ENCODE measurements at regions not wholly inside any gene's neighbourhood (a gene's known extent, or its start where the extent isn't known, plus 50 kb on each side); places are given as distances from the start of the nearest gene placed in this dataset.

DNA sequence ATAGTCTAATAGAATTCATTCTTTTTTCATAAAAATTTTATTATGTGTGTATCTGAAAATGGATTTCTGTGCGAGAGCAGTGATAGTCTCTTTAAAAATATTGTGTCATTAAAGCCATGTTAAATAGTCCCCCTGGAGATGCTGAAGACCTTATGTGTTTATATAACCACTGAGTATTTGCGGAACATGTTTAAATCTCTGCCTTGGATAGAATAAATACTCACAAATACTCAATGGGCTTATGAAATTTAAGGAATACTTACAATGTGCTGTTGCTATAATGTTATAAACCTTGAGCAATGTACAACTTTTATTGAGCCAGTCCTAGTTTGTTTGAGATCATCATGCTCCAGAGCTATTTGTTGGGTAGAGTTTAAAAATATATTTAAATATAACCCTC is 226.0 kb downstream of the SNAPC1 start:
- TF ChIP-seq, protein P1, sequence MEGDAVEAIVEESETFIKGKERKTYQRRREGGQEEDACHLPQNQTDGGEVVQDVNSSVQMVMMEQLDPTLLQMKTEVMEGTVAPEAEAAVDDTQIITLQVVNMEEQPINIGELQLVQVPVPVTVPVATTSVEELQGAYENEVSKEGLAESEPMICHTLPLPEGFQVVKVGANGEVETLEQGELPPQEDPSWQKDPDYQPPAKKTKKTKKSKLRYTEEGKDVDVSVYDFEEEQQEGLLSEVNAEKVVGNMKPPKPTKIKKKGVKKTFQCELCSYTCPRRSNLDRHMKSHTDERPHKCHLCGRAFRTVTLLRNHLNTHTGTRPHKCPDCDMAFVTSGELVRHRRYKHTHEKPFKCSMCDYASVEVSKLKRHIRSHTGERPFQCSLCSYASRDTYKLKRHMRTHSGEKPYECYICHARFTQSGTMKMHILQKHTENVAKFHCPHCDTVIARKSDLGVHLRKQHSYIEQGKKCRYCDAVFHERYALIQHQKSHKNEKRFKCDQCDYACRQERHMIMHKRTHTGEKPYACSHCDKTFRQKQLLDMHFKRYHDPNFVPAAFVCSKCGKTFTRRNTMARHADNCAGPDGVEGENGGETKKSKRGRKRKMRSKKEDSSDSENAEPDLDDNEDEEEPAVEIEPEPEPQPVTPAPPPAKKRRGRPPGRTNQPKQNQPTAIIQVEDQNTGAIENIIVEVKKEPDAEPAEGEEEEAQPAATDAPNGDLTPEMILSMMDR (IDR thresholded peaks at IDR 0.05 in 4 of 5, conservative IDR thresholded peaks at IDR 0.05 in 1 of 5): no peak
- no peak for TF ChIP-seq POLR2A (IDR thresholded peaks at IDR 0.05)
